GM12878 (cell line): ENCODE measurements at regions not wholly inside any gene's neighbourhood (a gene's known extent, or its start where the extent isn't known, plus 50 kb on each side); places are given as distances from the start of the nearest gene placed in this dataset.
A peak's percentile ranks its signal among the peaks of the same experiment; 100 is the strongest.

Experiments used
- ATAC-seq: fragments of 200-7000 bp; cut with Tn5 transposase; 3 replicates; pipeline ENCODE4 v1.9.1; 2020; ENCODE audit warnings: mild to moderate bottlenecking, moderate library complexity
- BruUV-seq: library from RNA; stranded (reverse); fragments of 400-500 nt; replicated peaks from 2 replicates; lab custom pipeline; 2021; lab: Mats Ljungman, UMichigan
- CTCF ChIA-PET: fragments of 300-600 bp; sonication (Branson Sonifier 250); formaldehyde crosslinking; extraction: SDS; loops from one replicate; lab custom pipeline; 2021; ENCODE audit warnings: inconsistent platforms; lab: Yijun Ruan, JAX
- POLR2A ChIA-PET: fragments of 350-600 bp; formaldehyde crosslinking; extraction: SDS; loops from one replicate; lab custom pipeline; 2021; ENCODE audit warnings: inconsistent platforms; lab: Charles Lee
- RAD21 ChIA-PET: fragments of 300-600 bp; sonication (Branson Sonifier 250); formaldehyde crosslinking; loops from one replicate; lab custom pipeline; 2023; ENCODE audit warnings: antibody characterized with exemption; ENCODE audit not compliant: unreplicated experiment; lab: Charles Lee
- SMC1A ChIA-PET: fragments of 300-600 bp; sonication (Branson Sonifier 250); formaldehyde crosslinking; loops from one replicate; lab custom pipeline; 2023; ENCODE audit not compliant: unreplicated experiment, uncharacterized antibody; lab: Charles Lee
- DNase-seq: peaks from one replicate; pipeline ENCODE4 v3.0.0-alpha.2; 2011; ENCODE audit warnings: low read depth, low spot score
- FAIRE-seq: peaks from 3 replicates; lab custom pipeline; 2011; peaks lifted over from hg19 to GRCh38; lab: Jason Lieb, UNC
- H2AFZ ChIP-seq: 2 replicates; pipeline ENCODE4 v1.6.0; 2011; ENCODE audit warnings: low read depth, low read length, control low read depth; ENCODE audit not compliant: control insufficient read depth
- H3K27ac ChIP-seq: 2 replicates; pipeline ENCODE4 v1.5.1; 2011; ENCODE audit warnings: control low read depth; ENCODE audit not compliant: control insufficient read depth, insufficient read depth
- H3K27me3 ChIP-seq, 2 experiments: replicated peaks in 1 of 2; 2 replicates each; pipeline versions ENCODE4 v1.6.0 to v1.6.1; 2011; ENCODE audit warnings: low read length in 1 of 2; ENCODE audit not compliant: control insufficient read depth in 2 of 2, insufficient read depth in 2 of 2
- H3K36me3 ChIP-seq, 2 experiments: 2 replicates each; pipeline ENCODE4 v1.5.1; 2011; ENCODE audit warnings: low read length in 1 of 2; ENCODE audit not compliant: control insufficient read depth in 2 of 2, insufficient read depth in 2 of 2
- H3K4me1 ChIP-seq: 2 replicates; pipeline ENCODE4 v1.6.1; 2011; ENCODE audit warnings: mild to moderate bottlenecking, low read length, moderate library complexity, mixed read lengths; ENCODE audit not compliant: control insufficient read depth, insufficient read depth
- H3K4me2 ChIP-seq: 2 replicates; pipeline ENCODE4 v1.6.0; 2011; ENCODE audit warnings: control low read depth; ENCODE audit not compliant: control insufficient read depth, insufficient read depth
- H3K4me3 ChIP-seq: fragments of 200-600 bp; sonication (generic); 2 replicates; pipeline ENCODE4 v1.5.1; 2016
- H3K79me2 ChIP-seq: 2 replicates; pipeline ENCODE4 v1.6.0; 2011; ENCODE audit warnings: low read length; ENCODE audit not compliant: control insufficient read depth, insufficient read depth
- H3K9ac ChIP-seq: 2 replicates; pipeline ENCODE4 v1.8.0; 2011; ENCODE audit warnings: low read length, control low read depth, mixed read lengths; ENCODE audit not compliant: control insufficient read depth, insufficient read depth
- H3K9me3 ChIP-seq: replicated peaks from 3 replicates; pipeline ENCODE4 v1.5.1; 2011; ENCODE audit warnings: mild to moderate bottlenecking, low read length; ENCODE audit not compliant: control insufficient read depth, insufficient read depth
- H4K20me1 ChIP-seq: 2 replicates; pipeline ENCODE4 v1.6.0; 2011; ENCODE audit not compliant: control insufficient read depth, insufficient read depth
- IKZF2 ChIP-seq, 2 experiments: fragments of 450-650 bp; IDR thresholded peaks; 2 replicates each; pipeline ENCODE4 v1.6.1; 2017; ENCODE audit warnings: mild to moderate bottlenecking in 2 of 2, moderate library complexity in 2 of 2
- NFXL1 ChIP-seq: fragments of 450-650 bp; IDR thresholded peaks from 2 replicates; pipeline ENCODE4 v1.6.1; 2017; ENCODE audit warnings: antibody characterized with exemption, mild to moderate bottlenecking, borderline replicate concordance
- POLR2AphosphoS5 ChIP-seq: IDR thresholded peaks from 2 replicates; pipeline ENCODE4 v1.6.1; 2011; ENCODE audit warnings: mild to moderate bottlenecking, low read length, inconsistent platforms
- RAD51 ChIP-seq: fragments of 450-650 bp; IDR thresholded peaks from 2 replicates; pipeline ENCODE4 v1.6.1; 2016; ENCODE audit warnings: moderate library complexity, mild to moderate bottlenecking, inconsistent platforms
- SPI1 ChIP-seq: IDR thresholded peaks from 2 replicates; pipeline ENCODE4 v1.6.1; 2011; ENCODE audit warnings: low read depth, mild to moderate bottlenecking, low read length, moderate library complexity, borderline replicate concordance; ENCODE audit not compliant: insufficient read depth
- ZSCAN29 ChIP-seq: fragments of 450-650 bp; IDR thresholded peaks from 2 replicates; pipeline ENCODE4 v1.6.1; 2017; ENCODE audit warnings: mild to moderate bottlenecking, moderate library complexity
- WGBS: methylation state at CpG from one replicate; pipeline ENCODE4 v1.1.6; 2016; ENCODE audit warnings: low lambda C conversion rate; ENCODE audit not compliant: insufficient replicate concordance, insufficient coverage; ENCODE audit errors: missing lambda C conversion rate; 5-methylcytosine and 5-hydroxymethylcytosine counted together
- in situ Hi-C: fragments of 300-500 bp; cut with MboI; formaldehyde crosslinking; loops from 9 replicates; pipeline ENCODE4 v1.14.3; 2018; ENCODE audit warnings: mixed read lengths
- intact Hi-C: fragments of 100-400 bp; cut with micrococcal nuclease; formaldehyde crosslinking; loops from one replicate; pipeline ENCODE4 v1.14.2; 2022; ENCODE audit not compliant: unreplicated experiment
- TF ChIP-seq, protein P1 (sequence below): fragments of 450-650 bp; IDR thresholded peaks from 2 replicates; pipeline ENCODE4 v1.6.1; 2016; ENCODE audit warnings: mild to moderate bottlenecking, moderate library complexity, borderline replicate concordance
- TF ChIP-seq, protein P2 (sequence below): fragments of 450-650 bp; IDR thresholded peaks from 2 replicates; pipeline ENCODE4 v1.6.1; 2017; ENCODE audit warnings: mild to moderate bottlenecking, moderate library complexity

DNA sequence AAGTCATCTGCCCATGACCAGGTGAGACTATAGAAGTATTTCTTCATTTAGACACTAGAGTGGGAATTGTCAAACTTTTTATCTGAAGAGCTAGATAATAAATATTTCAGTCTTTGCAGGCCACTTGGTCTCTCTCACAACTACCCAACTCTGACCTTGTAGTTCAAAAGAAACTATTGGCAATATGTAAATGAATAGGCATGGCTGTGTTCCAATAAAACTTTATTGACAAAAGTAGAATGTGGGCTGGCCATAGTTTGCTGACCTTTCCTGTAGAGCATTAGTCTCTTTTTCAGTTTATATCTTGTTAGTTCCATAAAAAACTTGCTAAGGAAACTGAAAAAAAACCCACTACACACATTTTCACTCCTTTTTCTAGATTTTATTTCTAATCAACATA is 535.5 kb downstream of the PRR16 start (continued):
- TF ChIP-seq, protein P1, sequence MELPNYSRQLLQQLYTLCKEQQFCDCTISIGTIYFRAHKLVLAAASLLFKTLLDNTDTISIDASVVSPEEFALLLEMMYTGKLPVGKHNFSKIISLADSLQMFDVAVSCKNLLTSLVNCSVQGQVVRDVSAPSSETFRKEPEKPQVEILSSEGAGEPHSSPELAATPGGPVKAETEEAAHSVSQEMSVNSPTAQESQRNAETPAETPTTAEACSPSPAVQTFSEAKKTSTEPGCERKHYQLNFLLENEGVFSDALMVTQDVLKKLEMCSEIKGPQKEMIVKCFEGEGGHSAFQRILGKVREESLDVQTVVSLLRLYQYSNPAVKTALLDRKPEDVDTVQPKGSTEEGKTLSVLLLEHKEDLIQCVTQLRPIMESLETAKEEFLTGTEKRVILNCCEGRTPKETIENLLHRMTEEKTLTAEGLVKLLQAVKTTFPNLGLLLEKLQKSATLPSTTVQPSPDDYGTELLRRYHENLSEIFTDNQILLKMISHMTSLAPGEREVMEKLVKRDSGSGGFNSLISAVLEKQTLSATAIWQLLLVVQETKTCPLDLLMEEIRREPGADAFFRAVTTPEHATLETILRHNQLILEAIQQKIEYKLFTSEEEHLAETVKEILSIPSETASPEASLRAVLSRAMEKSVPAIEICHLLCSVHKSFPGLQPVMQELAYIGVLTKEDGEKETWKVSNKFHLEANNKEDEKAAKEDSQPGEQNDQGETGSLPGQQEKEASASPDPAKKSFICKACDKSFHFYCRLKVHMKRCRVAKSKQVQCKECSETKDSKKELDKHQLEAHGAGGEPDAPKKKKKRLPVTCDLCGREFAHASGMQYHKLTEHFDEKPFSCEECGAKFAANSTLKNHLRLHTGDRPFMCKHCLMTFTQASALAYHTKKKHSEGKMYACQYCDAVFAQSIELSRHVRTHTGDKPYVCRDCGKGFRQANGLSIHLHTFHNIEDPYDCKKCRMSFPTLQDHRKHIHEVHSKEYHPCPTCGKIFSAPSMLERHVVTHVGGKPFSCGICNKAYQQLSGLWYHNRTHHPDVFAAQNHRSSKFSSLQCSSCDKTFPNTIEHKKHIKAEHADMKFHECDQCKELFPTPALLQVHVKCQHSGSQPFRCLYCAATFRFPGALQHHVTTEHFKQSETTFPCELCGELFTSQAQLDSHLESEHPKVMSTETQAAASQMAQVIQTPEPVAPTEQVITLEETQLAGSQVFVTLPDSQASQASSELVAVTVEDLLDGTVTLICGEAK = peak; percentile 63

DNA sequence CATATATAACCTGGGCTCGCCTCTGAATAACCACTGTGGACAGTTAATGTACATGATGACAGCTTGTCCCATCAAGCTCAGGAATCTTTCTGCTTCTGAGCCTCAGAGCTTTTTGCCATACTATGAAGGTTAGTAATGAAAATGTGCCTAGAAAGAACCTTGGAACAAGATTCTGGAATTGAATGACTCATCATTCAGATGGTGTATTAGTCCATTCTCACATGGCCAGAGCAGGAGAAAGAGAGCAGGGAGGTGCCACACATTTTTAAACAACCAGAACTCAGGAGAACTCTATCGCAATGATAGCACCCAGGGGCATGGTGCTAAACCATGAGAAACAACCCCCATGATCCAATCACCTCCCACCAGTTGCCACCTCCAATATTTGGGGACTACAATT is 542.1 kb downstream of the PRR16 start:
- Histone ChIP-seq H3K9me3 (no peaks in the 10 kb centered on the region), H3K79me2 (no peaks in the 10 kb centered on the region), H3K4me2 (no peak overlapping the region), H3K4me1 (no peaks in the 10 kb centered on the region), H3K9ac (no peak overlapping the region), H3K36me3 (no peaks in the 10 kb centered on the region), H4K20me1 (no peaks in the 10 kb centered on the region), H3K27me3 (no peaks in the 10 kb centered on the region), H3K27ac (no peak overlapping the region), H2AFZ (no peak overlapping the region), H3K4me3 (no peak overlapping the region)
- ChIA-PET RAD21 (interaction anchor here (0.5 kb wide), 1 partner anchor 1156 kb away, joined by 3 read pairs; no protein-coding TSS in a partner anchor), CTCF (no interaction called here), POLR2A (no interaction called here), SMC1A (no interaction called here)
- no peak for ATAC-seq
- no peak for FAIRE-seq
- intact Hi-C loops = no loop called here
- no TSS peak for BruUV-seq
- DNase-seq = no peak
- in situ Hi-C loops = no loop called here
- TF ChIP-seq RAD51 = no peak
- TF ChIP-seq ZSCAN29 = no peak
- no peak for TF ChIP-seq NFXL1
- TF ChIP-seq, protein P2, sequence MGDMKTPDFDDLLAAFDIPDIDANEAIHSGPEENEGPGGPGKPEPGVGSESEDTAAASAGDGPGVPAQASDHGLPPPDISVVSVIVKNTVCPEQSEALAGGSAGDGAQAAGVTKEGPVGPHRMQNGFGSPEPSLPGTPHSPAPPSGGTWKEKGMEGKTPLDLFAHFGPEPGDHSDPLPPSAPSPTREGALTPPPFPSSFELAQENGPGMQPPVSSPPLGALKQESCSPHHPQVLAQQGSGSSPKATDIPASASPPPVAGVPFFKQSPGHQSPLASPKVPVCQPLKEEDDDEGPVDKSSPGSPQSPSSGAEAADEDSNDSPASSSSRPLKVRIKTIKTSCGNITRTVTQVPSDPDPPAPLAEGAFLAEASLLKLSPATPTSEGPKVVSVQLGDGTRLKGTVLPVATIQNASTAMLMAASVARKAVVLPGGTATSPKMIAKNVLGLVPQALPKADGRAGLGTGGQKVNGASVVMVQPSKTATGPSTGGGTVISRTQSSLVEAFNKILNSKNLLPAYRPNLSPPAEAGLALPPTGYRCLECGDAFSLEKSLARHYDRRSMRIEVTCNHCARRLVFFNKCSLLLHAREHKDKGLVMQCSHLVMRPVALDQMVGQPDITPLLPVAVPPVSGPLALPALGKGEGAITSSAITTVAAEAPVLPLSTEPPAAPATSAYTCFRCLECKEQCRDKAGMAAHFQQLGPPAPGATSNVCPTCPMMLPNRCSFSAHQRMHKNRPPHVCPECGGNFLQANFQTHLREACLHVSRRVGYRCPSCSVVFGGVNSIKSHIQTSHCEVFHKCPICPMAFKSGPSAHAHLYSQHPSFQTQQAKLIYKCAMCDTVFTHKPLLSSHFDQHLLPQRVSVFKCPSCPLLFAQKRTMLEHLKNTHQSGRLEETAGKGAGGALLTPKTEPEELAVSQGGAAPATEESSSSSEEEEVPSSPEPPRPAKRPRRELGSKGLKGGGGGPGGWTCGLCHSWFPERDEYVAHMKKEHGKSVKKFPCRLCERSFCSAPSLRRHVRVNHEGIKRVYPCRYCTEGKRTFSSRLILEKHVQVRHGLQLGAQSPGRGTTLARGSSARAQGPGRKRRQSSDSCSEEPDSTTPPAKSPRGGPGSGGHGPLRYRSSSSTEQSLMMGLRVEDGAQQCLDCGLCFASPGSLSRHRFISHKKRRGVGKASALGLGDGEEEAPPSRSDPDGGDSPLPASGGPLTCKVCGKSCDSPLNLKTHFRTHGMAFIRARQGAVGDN = no peak
- no peak for TF ChIP-seq POLR2AphosphoS5
- TF ChIP-seq IKZF2 (IDR thresholded peaks at IDR 0.05) = no peak
- TF ChIP-seq SPI1 = no peak
- WGBS = 2% methylated on average over 2 of the region's 2 CpGs
